PC-9 (cell line): ENCODE measurements at regions not wholly inside any gene's neighbourhood (a gene's known extent, or its start where the extent isn't known, plus 50 kb on each side); places are given as distances from the start of the nearest gene placed in this dataset.

Experiments used
- CTCF ChIP-seq: fragments of 200-600 bp; sonication (generic); conservative IDR thresholded peaks from 2 replicates; pipeline ENCODE4 v1.6.1; 2017; ENCODE audit warnings: mixed run types, antibody characterized with exemption, mild to moderate bottlenecking, moderate library complexity
- EZH2 ChIP-seq: fragments of 200-600 bp; sonication (generic); IDR thresholded peaks from 2 replicates; pipeline ENCODE4 v1.8.0; 2017; ENCODE audit warnings: antibody characterized with exemption, low read depth

GRCh38 chr19:46943150-46943946 lies 76.3 kb upstream of the NPAS1 start:
- TF ChIP-seq CTCF (no peak), EZH2 (no peak)
